GM12878 (cell line): ENCODE measurements at regions not wholly inside any gene's neighbourhood (a gene's known extent, or its start where the extent isn't known, plus 50 kb on each side); places are given as distances from the start of the nearest gene placed in this dataset.

Experiments
- ATAC-seq: fragments of 200-7000 bp; cut with Tn5 transposase; 3 replicates; pipeline ENCODE4 v1.9.1; 2020; ENCODE audit warnings: mild to moderate bottlenecking, moderate library complexity
- BruUV-seq: library from RNA; stranded (reverse); fragments of 400-500 nt; replicated peaks from 2 replicates; lab custom pipeline; 2021; lab: Mats Ljungman, UMichigan
- CTCF ChIA-PET: fragments of 300-600 bp; sonication (Branson Sonifier 250); formaldehyde crosslinking; extraction: SDS; loops from one replicate; lab custom pipeline; 2021; ENCODE audit warnings: inconsistent platforms; lab: Yijun Ruan, JAX
- POLR2A ChIA-PET: fragments of 350-600 bp; formaldehyde crosslinking; extraction: SDS; loops from one replicate; lab custom pipeline; 2021; ENCODE audit warnings: inconsistent platforms; lab: Charles Lee
- RAD21 ChIA-PET: fragments of 300-600 bp; sonication (Branson Sonifier 250); formaldehyde crosslinking; loops from one replicate; lab custom pipeline; 2023; ENCODE audit warnings: antibody characterized with exemption; ENCODE audit not compliant: unreplicated experiment; lab: Charles Lee
- SMC1A ChIA-PET: fragments of 300-600 bp; sonication (Branson Sonifier 250); formaldehyde crosslinking; loops from one replicate; lab custom pipeline; 2023; ENCODE audit not compliant: unreplicated experiment, uncharacterized antibody; lab: Charles Lee
- DNase-seq: peaks from one replicate; pipeline ENCODE4 v3.0.0-alpha.2; 2011; ENCODE audit warnings: low read depth, low spot score
- FAIRE-seq: peaks from 3 replicates; lab custom pipeline; 2011; peaks lifted over from hg19 to GRCh38; lab: Jason Lieb, UNC
- H2AFZ ChIP-seq: 2 replicates; pipeline ENCODE4 v1.6.0; 2011; ENCODE audit warnings: low read depth, low read length, control low read depth; ENCODE audit not compliant: control insufficient read depth
- H3K27ac ChIP-seq: 2 replicates; pipeline ENCODE4 v1.5.1; 2011; ENCODE audit warnings: control low read depth; ENCODE audit not compliant: control insufficient read depth, insufficient read depth
- H3K27me3 ChIP-seq, 2 experiments: replicated peaks in 1 of 2; 2 replicates each; pipeline versions ENCODE4 v1.6.0 to v1.6.1; 2011; ENCODE audit warnings: low read length in 1 of 2; ENCODE audit not compliant: control insufficient read depth in 2 of 2, insufficient read depth in 2 of 2
- H3K36me3 ChIP-seq, 2 experiments: 2 replicates each; pipeline ENCODE4 v1.5.1; 2011; ENCODE audit warnings: low read length in 1 of 2; ENCODE audit not compliant: control insufficient read depth in 2 of 2, insufficient read depth in 2 of 2
- H3K4me1 ChIP-seq: 2 replicates; pipeline ENCODE4 v1.6.1; 2011; ENCODE audit warnings: mild to moderate bottlenecking, low read length, moderate library complexity, mixed read lengths; ENCODE audit not compliant: control insufficient read depth, insufficient read depth
- H3K4me2 ChIP-seq: 2 replicates; pipeline ENCODE4 v1.6.0; 2011; ENCODE audit warnings: control low read depth; ENCODE audit not compliant: control insufficient read depth, insufficient read depth
- H3K4me3 ChIP-seq: fragments of 200-600 bp; sonication (generic); 2 replicates; pipeline ENCODE4 v1.5.1; 2016
- H3K79me2 ChIP-seq: 2 replicates; pipeline ENCODE4 v1.6.0; 2011; ENCODE audit warnings: low read length; ENCODE audit not compliant: control insufficient read depth, insufficient read depth
- H3K9ac ChIP-seq: 2 replicates; pipeline ENCODE4 v1.8.0; 2011; ENCODE audit warnings: low read length, control low read depth, mixed read lengths; ENCODE audit not compliant: control insufficient read depth, insufficient read depth
- H3K9me3 ChIP-seq: replicated peaks from 3 replicates; pipeline ENCODE4 v1.5.1; 2011; ENCODE audit warnings: mild to moderate bottlenecking, low read length; ENCODE audit not compliant: control insufficient read depth, insufficient read depth
- H4K20me1 ChIP-seq: 2 replicates; pipeline ENCODE4 v1.6.0; 2011; ENCODE audit not compliant: control insufficient read depth, insufficient read depth
- SUPT20H ChIP-seq: IDR thresholded peaks from 2 replicates; pipeline ENCODE4 v1.6.1; 2011; ENCODE audit warnings: low read depth, mild to moderate bottlenecking, low read length, moderate library complexity, borderline replicate concordance; ENCODE audit not compliant: control insufficient read depth
- ZBTB4 ChIP-seq: fragments of 450-650 bp; formaldehyde crosslinking; IDR thresholded peaks from 2 replicates; pipeline ENCODE4 v1.4.0; 2022; ENCODE audit warnings: mild to moderate bottlenecking, moderate library complexity
- WGBS: methylation state at CpG from one replicate; pipeline ENCODE4 v1.1.6; 2016; ENCODE audit warnings: low lambda C conversion rate; ENCODE audit not compliant: insufficient replicate concordance, insufficient coverage; ENCODE audit errors: missing lambda C conversion rate; 5-methylcytosine and 5-hydroxymethylcytosine counted together
- in situ Hi-C: fragments of 300-500 bp; cut with MboI; formaldehyde crosslinking; loops from 9 replicates; pipeline ENCODE4 v1.14.3; 2018; ENCODE audit warnings: mixed read lengths
- intact Hi-C: fragments of 100-400 bp; cut with micrococcal nuclease; formaldehyde crosslinking; loops from one replicate; pipeline ENCODE4 v1.14.2; 2022; ENCODE audit not compliant: unreplicated experiment
- TF ChIP-seq, protein P1 (sequence below), 3 experiments: IDR thresholded peaks in 2 of 3; conservative IDR thresholded peaks in 1 of 3; 2 replicates each; pipeline ENCODE4 v1.5.1; 2011; ENCODE audit warnings: low read depth in 3 of 3, low read length in 3 of 3, mild to moderate bottlenecking in 3 of 3, control low read depth in 2 of 3, moderate library complexity in 2 of 3, inconsistent platforms in 1 of 3, mixed read lengths in 1 of 3; ENCODE audit not compliant: control insufficient read depth in 2 of 3, insufficient read depth in 1 of 3; ENCODE audit errors: extremely low read depth in 1 of 3

- no peak overlapping the region for H2AFZ ChIP-seq
- in situ Hi-C loops (no loop called here), intact Hi-C loops (no loop called here)
- no peak for TF ChIP-seq ZBTB4 (CRISPR knock-in tag)
- TF ChIP-seq, protein P1, sequence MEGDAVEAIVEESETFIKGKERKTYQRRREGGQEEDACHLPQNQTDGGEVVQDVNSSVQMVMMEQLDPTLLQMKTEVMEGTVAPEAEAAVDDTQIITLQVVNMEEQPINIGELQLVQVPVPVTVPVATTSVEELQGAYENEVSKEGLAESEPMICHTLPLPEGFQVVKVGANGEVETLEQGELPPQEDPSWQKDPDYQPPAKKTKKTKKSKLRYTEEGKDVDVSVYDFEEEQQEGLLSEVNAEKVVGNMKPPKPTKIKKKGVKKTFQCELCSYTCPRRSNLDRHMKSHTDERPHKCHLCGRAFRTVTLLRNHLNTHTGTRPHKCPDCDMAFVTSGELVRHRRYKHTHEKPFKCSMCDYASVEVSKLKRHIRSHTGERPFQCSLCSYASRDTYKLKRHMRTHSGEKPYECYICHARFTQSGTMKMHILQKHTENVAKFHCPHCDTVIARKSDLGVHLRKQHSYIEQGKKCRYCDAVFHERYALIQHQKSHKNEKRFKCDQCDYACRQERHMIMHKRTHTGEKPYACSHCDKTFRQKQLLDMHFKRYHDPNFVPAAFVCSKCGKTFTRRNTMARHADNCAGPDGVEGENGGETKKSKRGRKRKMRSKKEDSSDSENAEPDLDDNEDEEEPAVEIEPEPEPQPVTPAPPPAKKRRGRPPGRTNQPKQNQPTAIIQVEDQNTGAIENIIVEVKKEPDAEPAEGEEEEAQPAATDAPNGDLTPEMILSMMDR (IDR thresholded peaks at IDR 0.05 in 2 of 3, conservative IDR thresholded peaks at IDR 0.05 in 1 of 3; ENCODE audit: control insufficient read depth in 2 of 3, extremely low read depth in 1 of 3, insufficient read depth in 1 of 3, low read depth in 3 of 3, low read length in 3 of 3) = no peak
- TF ChIP-seq SUPT20H = no peak
- no peak overlapping the region for H3K4me2 ChIP-seq
- H3K4me3 ChIP-seq = no peak overlapping the region
- no peaks in the 10 kb centered on the region; a peak in 1 of 4 replicates for H3K27me3 ChIP-seq
- SMC1A ChIA-PET = no interaction called here
- no peaks in the 10 kb centered on the region for H3K36me3 ChIP-seq
- no peak for ATAC-seq
- H3K27ac ChIP-seq = no peak overlapping the region
- FAIRE-seq = no peak
- DNase-seq = no peak
- no peaks in the 10 kb centered on the region; the same call in 2 of the 3 replicates for H3K9me3 ChIP-seq
- H3K4me1 ChIP-seq = no peaks in the 10 kb centered on the region
- H4K20me1 ChIP-seq = no peaks in the 10 kb centered on the region
- BruUV-seq = no TSS peak
- 0% methylated on average over 1 of the region's 1 CpG for WGBS
- H3K79me2 ChIP-seq = no peaks in the 10 kb centered on the region
- no peak overlapping the region for H3K9ac ChIP-seq
- POLR2A ChIA-PET = no interaction called here
- CTCF ChIA-PET = no interaction called here
- RAD21 ChIA-PET = no interaction called here
These were observed 229.3 kb upstream of the ZEB2 start for GRCh38 chr2:144749188-144749587.
